Breast epithelium (tissue), 3 donors: ENCODE measurements at regions not wholly inside any gene's neighbourhood (a gene's known extent, or its start where the extent isn't known, plus 50 kb on each side); places are given as distances from the start of the nearest gene placed in this dataset.

Source experiments
- POLR2AphosphoS5 ChIP-seq, 3 donors: sonication (generic); formaldehyde crosslinking; IDR thresholded peaks; one replicate each; pipeline ENCODE4 v1.6.1; 2017; ENCODE audit warnings: antibody characterized with exemption in 3 of 3
- TF ChIP-seq, protein P1 (sequence below), 3 donors: fragments of 450-650 bp; IDR thresholded peaks; one replicate each; pipeline ENCODE4 v1.5.1; 2016 to 2017; ENCODE audit warnings: antibody characterized with exemption in 3 of 3, mild to moderate bottlenecking in 3 of 3, moderate library complexity in 3 of 3

- TF ChIP-seq POLR2AphosphoS5 (IDR thresholded peaks at IDR 0.05) = no peak
- TF ChIP-seq, protein P1, sequence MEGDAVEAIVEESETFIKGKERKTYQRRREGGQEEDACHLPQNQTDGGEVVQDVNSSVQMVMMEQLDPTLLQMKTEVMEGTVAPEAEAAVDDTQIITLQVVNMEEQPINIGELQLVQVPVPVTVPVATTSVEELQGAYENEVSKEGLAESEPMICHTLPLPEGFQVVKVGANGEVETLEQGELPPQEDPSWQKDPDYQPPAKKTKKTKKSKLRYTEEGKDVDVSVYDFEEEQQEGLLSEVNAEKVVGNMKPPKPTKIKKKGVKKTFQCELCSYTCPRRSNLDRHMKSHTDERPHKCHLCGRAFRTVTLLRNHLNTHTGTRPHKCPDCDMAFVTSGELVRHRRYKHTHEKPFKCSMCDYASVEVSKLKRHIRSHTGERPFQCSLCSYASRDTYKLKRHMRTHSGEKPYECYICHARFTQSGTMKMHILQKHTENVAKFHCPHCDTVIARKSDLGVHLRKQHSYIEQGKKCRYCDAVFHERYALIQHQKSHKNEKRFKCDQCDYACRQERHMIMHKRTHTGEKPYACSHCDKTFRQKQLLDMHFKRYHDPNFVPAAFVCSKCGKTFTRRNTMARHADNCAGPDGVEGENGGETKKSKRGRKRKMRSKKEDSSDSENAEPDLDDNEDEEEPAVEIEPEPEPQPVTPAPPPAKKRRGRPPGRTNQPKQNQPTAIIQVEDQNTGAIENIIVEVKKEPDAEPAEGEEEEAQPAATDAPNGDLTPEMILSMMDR (IDR thresholded peaks at IDR 0.05) = no peak
These were observed 254.0 kb upstream of the HTR1E start for GRCh38 chr6:86683132-86683908.
